ENCODE measurements at regions not wholly inside any gene's neighbourhood (a gene's known extent, or its start where the extent isn't known, plus 50 kb on each side); places are given as distances from the start of the nearest gene placed in this dataset.

DNA sequence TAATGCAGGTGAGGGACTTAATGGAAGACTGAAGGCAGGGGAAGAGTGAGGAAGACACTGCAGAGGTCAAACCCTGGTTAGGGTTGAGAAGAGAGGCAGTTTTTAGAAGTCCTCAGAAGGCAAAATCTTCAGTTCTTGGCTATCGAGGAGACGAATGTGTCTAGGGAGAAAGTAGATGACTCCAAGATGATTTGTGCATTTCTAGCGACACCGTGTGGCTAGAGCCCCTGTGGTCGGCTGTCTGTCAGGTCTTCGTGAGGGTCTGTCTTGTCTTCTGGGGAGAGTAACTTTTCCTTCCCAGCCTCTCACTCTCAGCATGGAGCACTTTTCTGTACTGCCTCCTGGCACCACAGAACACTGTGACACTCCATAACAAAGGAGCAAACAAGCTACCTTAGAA, 458.1 kb downstream of the STIM2 start:
- no peaks in the 10 kb centered on the region for H3K36me3 ChIP-seq (ENCODE audit: control insufficient read depth, insufficient read depth, low read length)
- no peak overlapping the region for H3K4me3 ChIP-seq (ENCODE audit: low read depth, low read length)
- no peaks in the 10 kb centered on the region for H3K27me3 ChIP-seq (ENCODE audit: control insufficient read depth, insufficient read depth, low read length)
- no peak for DNase-seq (ENCODE audit: low read depth)
- TF ChIP-seq CTCF (IDR thresholded peaks at IDR 0.05; ENCODE audit: insufficient read depth, low read length, poor library complexity, severe bottlenecking), result peak; percentile 61

GRCh38 chr4:27326991-27327390, 466.4 kb downstream of the STIM2 start:
- H3K36me3 ChIP-seq (ENCODE audit: control insufficient read depth, insufficient read depth, low read length), result no peaks in the 10 kb centered on the region
- no peak for DNase-seq (ENCODE audit: low read depth)
- no peaks in the 10 kb centered on the region for H3K27me3 ChIP-seq (ENCODE audit: control insufficient read depth, insufficient read depth, low read length)
- H3K4me3 ChIP-seq (ENCODE audit: low read depth, low read length), result no peak overlapping the region
- no peak for TF ChIP-seq CTCF (IDR thresholded peaks at IDR 0.05; ENCODE audit: insufficient read depth, low read length, poor library complexity, severe bottlenecking)

GRCh38 chr4:27327421-27328181, 467.0 kb downstream of the STIM2 start:
- Histone ChIP-seq H3K4me3 (ENCODE audit: low read depth, low read length) (no peak overlapping the region), H3K36me3 (ENCODE audit: control insufficient read depth, insufficient read depth, low read length) (no peaks in the 10 kb centered on the region), H3K27me3 (ENCODE audit: control insufficient read depth, insufficient read depth, low read length) (no peaks in the 10 kb centered on the region)
- TF ChIP-seq CTCF (IDR thresholded peaks at IDR 0.05; ENCODE audit: insufficient read depth, low read length, poor library complexity, severe bottlenecking), result no peak
- no peak for DNase-seq (ENCODE audit: low read depth)

- Histone ChIP-seq H3K27me3 (ENCODE audit: control insufficient read depth, insufficient read depth, low read length) (no peaks in the 10 kb centered on the region), H3K36me3 (ENCODE audit: control insufficient read depth, insufficient read depth, low read length) (no peaks in the 10 kb centered on the region), H3K4me3 (ENCODE audit: low read depth, low read length) (no peak overlapping the region)
- DNase-seq (ENCODE audit: low read depth), result no peak
- TF ChIP-seq CTCF (IDR thresholded peaks at IDR 0.05; ENCODE audit: insufficient read depth, low read length, poor library complexity, severe bottlenecking), result no peak
Measured at GRCh38 chr4:27338530-27338929, 477.9 kb downstream of the STIM2 start.

- TF ChIP-seq CTCF (IDR thresholded peaks at IDR 0.05; ENCODE audit: insufficient read depth, low read length, poor library complexity, severe bottlenecking), result no peak
- no peaks in the 10 kb centered on the region for H3K36me3 ChIP-seq (ENCODE audit: control insufficient read depth, insufficient read depth, low read length)
- DNase-seq (ENCODE audit: low read depth), result no peak
- H3K27me3 ChIP-seq (ENCODE audit: control insufficient read depth, insufficient read depth, low read length), result no peaks in the 10 kb centered on the region
- no peak overlapping the region for H3K4me3 ChIP-seq (ENCODE audit: low read depth, low read length)
Measured at GRCh38 chr4:27343411-27343810, 482.8 kb downstream of the STIM2 start.

- DNase-seq (ENCODE audit: low read depth), result peak; percentile 28
- H3K4me3 ChIP-seq (ENCODE audit: low read depth, low read length), result no peak overlapping the region
- TF ChIP-seq CTCF (IDR thresholded peaks at IDR 0.05; ENCODE audit: insufficient read depth, low read length, poor library complexity, severe bottlenecking), result no peak
- no peaks in the 10 kb centered on the region for H3K36me3 ChIP-seq (ENCODE audit: control insufficient read depth, insufficient read depth, low read length)
- no peaks in the 10 kb centered on the region for H3K27me3 ChIP-seq (ENCODE audit: control insufficient read depth, insufficient read depth, low read length)
Measured at GRCh38 chr4:27350161-27350560, 489.5 kb downstream of the STIM2 start.
